Vagina (tissue), 2 donors: ENCODE measurements at regions not wholly inside any gene's neighbourhood (a gene's known extent, or its start where the extent isn't known, plus 50 kb on each side); places are given as distances from the start of the nearest gene placed in this dataset.

ENCODE experiments used
- DNase-seq, 2 donors: peaks; one replicate each; pipeline ENCODE4 v3.0.0-alpha.2; 2017; ENCODE audit errors: extremely low spot score in 2 of 2
- H3K27ac ChIP-seq: fragments of 200-600 bp; sonication (generic); one replicate; pipeline ENCODE4 v1.5.1; 2019
- H3K27me3 ChIP-seq: fragments of 200-600 bp; sonication (generic); one replicate; pipeline ENCODE4 v1.5.1; 2019
- H3K36me3 ChIP-seq, 2 donors: fragments of 200-600 bp; sonication (generic); one replicate each; pipeline ENCODE4 v1.5.1; 2017 to 2019
- H3K4me1 ChIP-seq: fragments of 200-600 bp; sonication (generic); one replicate; pipeline ENCODE4 v1.5.1; 2019
- H3K4me3 ChIP-seq, 2 donors: fragments of 200-600 bp; sonication (generic); 1 replicate in 1 of 2; 2 replicates in 1 of 2; pipeline ENCODE4 v1.5.1; 2016 to 2019
- H3K9me3 ChIP-seq: fragments of 200-600 bp; sonication (generic); one replicate; pipeline ENCODE4 v1.5.1; 2019
- CTCF ChIP-seq, 3 experiments: fragments of 450-650 bp in 2 of 3; fragments of 200-600 bp in 1 of 3; sonication (generic) in 1 of 3; IDR thresholded peaks; one replicate each; pipeline ENCODE4 v1.5.1; 2017 to 2019; ENCODE audit warnings: antibody characterized with exemption in 3 of 3, mild to moderate bottlenecking in 2 of 3, moderate library complexity in 2 of 3
- POLR2A ChIP-seq, 2 donors: fragments of 450-650 bp; IDR thresholded peaks; one replicate each; pipeline ENCODE4 v1.6.1; 2017; ENCODE audit warnings: antibody characterized with exemption in 2 of 2, mild to moderate bottlenecking in 2 of 2, moderate library complexity in 2 of 2
- POLR2AphosphoS5 ChIP-seq, 2 donors: sonication (generic); formaldehyde crosslinking; IDR thresholded peaks; one replicate each; pipeline ENCODE4 v1.9.0; 2017; ENCODE audit warnings: antibody characterized with exemption in 2 of 2, mild to moderate bottlenecking in 2 of 2, low read depth in 1 of 2; ENCODE audit not compliant: insufficient read depth in 1 of 2
- intact Hi-C: fragments of 100-400 bp; cut with DNase I; formaldehyde crosslinking; loops from one replicate; pipeline ENCODE4 v1.15.1; 2023

GRCh38 chr13:21879263-21879914 is 208.5 kb downstream of the FGF9 start:
- intact Hi-C loops, result no loop called here

DNA sequence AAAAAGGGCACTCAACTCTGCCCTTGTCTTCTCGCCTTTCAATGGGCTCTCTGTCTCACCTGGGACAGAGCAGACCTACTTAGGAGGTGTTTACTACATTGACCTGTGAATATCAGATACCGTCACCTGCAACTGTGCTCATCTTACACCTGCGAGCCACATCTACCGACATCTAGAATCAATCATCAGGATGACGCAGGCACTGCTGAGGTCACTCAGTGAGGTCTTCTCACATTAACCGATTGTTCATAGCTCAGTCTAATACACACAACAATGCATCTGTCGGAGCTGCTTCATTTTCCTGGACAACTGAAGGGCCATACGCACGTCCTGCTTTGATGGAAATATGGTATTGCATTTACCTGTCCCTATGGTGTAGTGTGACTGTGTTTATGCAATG is 211.9 kb downstream of the FGF9 start:
- H3K9me3 ChIP-seq, result no peaks in the 10 kb centered on the region
- H3K4me3 ChIP-seq, result no peak overlapping the region
- no peaks in the 10 kb centered on the region for H3K27me3 ChIP-seq
- TF ChIP-seq POLR2AphosphoS5 (IDR thresholded peaks at IDR 0.05; ENCODE audit: insufficient read depth in 1 of 2, low read depth in 1 of 2), result no peak
- TF ChIP-seq POLR2A (IDR thresholded peaks at IDR 0.05), result no peak
- TF ChIP-seq CTCF (IDR thresholded peaks at IDR 0.05), result no peak
- no peaks in the 10 kb centered on the region for H3K4me1 ChIP-seq
- intact Hi-C loops, result no loop called here
- H3K27ac ChIP-seq, result no peak overlapping the region
- no peak for DNase-seq
- H3K36me3 ChIP-seq, result no peaks in the 10 kb centered on the region

More at GRCh38 chr13:21879263-21879914, 208.5 kb downstream of the FGF9 start:
- no peak overlapping the region for H3K27ac ChIP-seq
- no peaks in the 10 kb centered on the region for H3K4me1 ChIP-seq
- DNase-seq, result no peak
- TF ChIP-seq POLR2AphosphoS5 (IDR thresholded peaks at IDR 0.05; ENCODE audit: insufficient read depth in 1 of 2, low read depth in 1 of 2) (no peak), POLR2A (IDR thresholded peaks at IDR 0.05) (no peak), CTCF (IDR thresholded peaks at IDR 0.05) (no peak)
- no peaks in the 10 kb centered on the region for H3K36me3 ChIP-seq
- no peaks in the 10 kb centered on the region for H3K27me3 ChIP-seq
- no peaks in the 10 kb centered on the region for H3K9me3 ChIP-seq
- H3K4me3 ChIP-seq, result no peak overlapping the region

DNA sequence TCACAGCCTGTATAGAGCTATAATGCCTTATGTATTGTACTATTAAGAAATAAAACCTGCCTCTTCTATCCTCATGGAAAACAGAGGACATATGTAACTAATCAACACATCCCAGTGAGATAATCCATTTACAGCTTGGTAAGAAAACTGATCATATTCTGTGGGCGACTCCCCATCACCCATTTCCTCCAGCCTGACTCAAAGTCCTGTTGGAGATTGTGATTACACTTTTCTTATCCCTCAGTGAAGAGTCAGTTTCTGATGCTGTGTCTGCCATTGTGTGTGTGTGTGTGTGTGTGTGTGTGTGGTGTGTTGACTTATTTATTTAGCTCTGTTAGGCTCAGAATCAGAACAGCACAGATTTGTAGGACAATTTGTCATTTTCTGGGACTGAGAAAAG is 212.8 kb downstream of the FGF9 start:
- Histone ChIP-seq H3K36me3 (no peaks in the 10 kb centered on the region), H3K9me3 (no peaks in the 10 kb centered on the region), H3K27me3 (no peaks in the 10 kb centered on the region), H3K27ac (no peak overlapping the region), H3K4me3 (no peak overlapping the region), H3K4me1 (no peaks in the 10 kb centered on the region)
- DNase-seq, result no peak
- TF ChIP-seq POLR2A (IDR thresholded peaks at IDR 0.05) (no peak), POLR2AphosphoS5 (IDR thresholded peaks at IDR 0.05; ENCODE audit: insufficient read depth in 1 of 2, low read depth in 1 of 2) (no peak), CTCF (IDR thresholded peaks at IDR 0.05) (no peak)
- intact Hi-C loops, result no loop called here

GRCh38 chr13:21884299-21884909 is 213.5 kb downstream of the FGF9 start:
- Histone ChIP-seq H3K4me1 (no peaks in the 10 kb centered on the region), H3K36me3 (no peaks in the 10 kb centered on the region), H3K27me3 (no peaks in the 10 kb centered on the region), H3K27ac (no peak overlapping the region), H3K9me3 (no peaks in the 10 kb centered on the region), H3K4me3 (no peak overlapping the region)
- DNase-seq, result no peak
- intact Hi-C loops, result no loop called here
- TF ChIP-seq POLR2A (IDR thresholded peaks at IDR 0.05) (no peak), POLR2AphosphoS5 (IDR thresholded peaks at IDR 0.05; ENCODE audit: insufficient read depth in 1 of 2, low read depth in 1 of 2) (no peak), CTCF (IDR thresholded peaks at IDR 0.05) (no peak)

DNA sequence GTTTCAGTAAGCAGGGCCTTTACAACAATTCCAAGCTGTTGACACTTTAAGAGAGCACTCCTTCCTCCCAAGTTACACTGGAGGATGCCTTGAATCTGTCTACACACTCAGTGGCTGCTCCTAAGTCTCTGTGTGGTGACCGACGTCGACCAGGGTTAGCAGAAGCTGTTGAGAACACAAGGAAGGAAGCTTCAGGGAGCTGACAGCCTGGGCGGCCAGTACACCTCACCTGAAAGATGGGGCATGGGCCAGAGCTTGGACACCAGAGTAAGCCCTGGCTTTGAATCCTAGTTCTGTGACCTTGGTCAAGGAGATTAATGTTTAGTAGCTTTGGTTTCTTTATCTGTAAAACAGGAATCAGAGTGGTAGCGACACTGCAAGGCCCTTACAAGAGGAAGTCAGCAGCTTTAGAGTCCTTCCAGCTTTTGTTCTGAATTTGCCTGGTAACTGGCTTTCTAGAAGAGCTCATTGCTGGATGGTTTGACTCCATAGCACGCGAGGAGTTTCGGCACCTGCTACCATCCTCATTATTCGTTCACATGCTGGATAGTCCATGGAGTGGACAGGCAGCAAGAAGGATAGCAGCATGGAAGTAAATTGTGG is 214.2 kb downstream of the FGF9 start:
- H3K36me3 ChIP-seq, result no peaks in the 10 kb centered on the region
- H3K27ac ChIP-seq, result no peak overlapping the region
- H3K27me3 ChIP-seq, result no peaks in the 10 kb centered on the region
- no peak overlapping the region for H3K4me3 ChIP-seq
- H3K9me3 ChIP-seq, result no peaks in the 10 kb centered on the region
- TF ChIP-seq POLR2AphosphoS5 (IDR thresholded peaks at IDR 0.05; ENCODE audit: insufficient read depth in 1 of 2, low read depth in 1 of 2), result no peak
- TF ChIP-seq CTCF (IDR thresholded peaks at IDR 0.05), result no peak
- no peak for TF ChIP-seq POLR2A (IDR thresholded peaks at IDR 0.05)
- no peaks in the 10 kb centered on the region for H3K4me1 ChIP-seq
- DNase-seq, result no peak
- intact Hi-C loops, result no loop called here
